Esophagus squamous epithelium (tissue), 4 donors: ENCODE measurements at regions not wholly inside any gene's neighbourhood (a gene's known extent, or its start where the extent isn't known, plus 50 kb on each side); places are given as distances from the start of the nearest gene placed in this dataset.

Source experiments
- CTCF ChIP-seq, 6 experiments: fragments of 450-650 bp in 4 of 6; fragments of 200-600 bp in 2 of 6; sonication (generic) in 2 of 6; IDR thresholded peaks; one replicate each; pipeline ENCODE4 v1.5.1; 2016 to 2019; ENCODE audit warnings: antibody characterized with exemption in 6 of 6, mild to moderate bottlenecking in 4 of 6, moderate library complexity in 4 of 6
- POLR2A ChIP-seq, 4 donors: fragments of 450-650 bp; IDR thresholded peaks; one replicate each; pipeline ENCODE4 v1.6.1; 2017; ENCODE audit warnings: antibody characterized with exemption in 4 of 4, mild to moderate bottlenecking in 4 of 4, moderate library complexity in 3 of 4

- TF ChIP-seq CTCF (IDR thresholded peaks at IDR 0.05): no peak
- TF ChIP-seq POLR2A (IDR thresholded peaks at IDR 0.05): no peak
These were observed 137.2 kb upstream of the GSC start for GRCh38 chr14:94906991-94907587.
